ENCODE measurements at regions not wholly inside any gene's neighbourhood (a gene's known extent, or its start where the extent isn't known, plus 50 kb on each side); places are given as distances from the start of the nearest gene placed in this dataset.

DNA sequence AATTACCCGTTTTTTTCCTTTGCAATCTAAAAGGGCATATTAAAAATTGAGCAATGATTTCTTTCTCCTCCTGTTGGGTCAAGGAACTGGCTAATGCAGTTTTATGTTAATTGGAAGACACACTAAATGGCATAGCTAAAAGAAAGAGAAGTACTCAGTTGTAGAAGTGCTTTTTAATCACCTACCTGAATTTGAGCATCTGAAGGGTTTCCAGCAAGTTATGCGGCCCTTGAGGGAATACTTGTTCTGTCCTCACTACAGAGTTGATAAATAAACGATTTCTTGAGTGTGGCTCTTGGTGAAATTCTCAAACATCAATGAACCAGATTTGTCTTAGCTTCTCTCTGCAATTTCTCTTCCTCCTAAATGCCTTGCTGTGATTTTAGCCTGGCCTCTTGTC lies 184.1 kb upstream of the RPH3A start:
- H3K9me3 ChIP-seq, result no peaks in the 10 kb centered on the region
- WGBS, 2 donors, result 40 to 43% methylated on average over 3 of the region's 3 CpGs
- H3K4me3 ChIP-seq, result no peak overlapping the region
- ATAC-seq (no peak), DNase-seq (no peak)
- H3K27ac ChIP-seq, result no peak overlapping the region
- H3K27me3 ChIP-seq, result no peaks in the 10 kb centered on the region
- intact Hi-C loops (cut with DNase I), result no loop called here
- H3K36me3 ChIP-seq (replicated peaks in 1 of 2; ENCODE audit: insufficient read depth in 1 of 2, low read depth in 2 of 2), result no peaks in the 10 kb centered on the region
- H3K4me1 ChIP-seq, result no peaks in the 10 kb centered on the region
- TF ChIP-seq POLR2A (IDR thresholded peaks at IDR 0.05), result no peak
- TF ChIP-seq, protein P1, sequence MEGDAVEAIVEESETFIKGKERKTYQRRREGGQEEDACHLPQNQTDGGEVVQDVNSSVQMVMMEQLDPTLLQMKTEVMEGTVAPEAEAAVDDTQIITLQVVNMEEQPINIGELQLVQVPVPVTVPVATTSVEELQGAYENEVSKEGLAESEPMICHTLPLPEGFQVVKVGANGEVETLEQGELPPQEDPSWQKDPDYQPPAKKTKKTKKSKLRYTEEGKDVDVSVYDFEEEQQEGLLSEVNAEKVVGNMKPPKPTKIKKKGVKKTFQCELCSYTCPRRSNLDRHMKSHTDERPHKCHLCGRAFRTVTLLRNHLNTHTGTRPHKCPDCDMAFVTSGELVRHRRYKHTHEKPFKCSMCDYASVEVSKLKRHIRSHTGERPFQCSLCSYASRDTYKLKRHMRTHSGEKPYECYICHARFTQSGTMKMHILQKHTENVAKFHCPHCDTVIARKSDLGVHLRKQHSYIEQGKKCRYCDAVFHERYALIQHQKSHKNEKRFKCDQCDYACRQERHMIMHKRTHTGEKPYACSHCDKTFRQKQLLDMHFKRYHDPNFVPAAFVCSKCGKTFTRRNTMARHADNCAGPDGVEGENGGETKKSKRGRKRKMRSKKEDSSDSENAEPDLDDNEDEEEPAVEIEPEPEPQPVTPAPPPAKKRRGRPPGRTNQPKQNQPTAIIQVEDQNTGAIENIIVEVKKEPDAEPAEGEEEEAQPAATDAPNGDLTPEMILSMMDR (IDR thresholded peaks at IDR 0.05), result no peak

DNA sequence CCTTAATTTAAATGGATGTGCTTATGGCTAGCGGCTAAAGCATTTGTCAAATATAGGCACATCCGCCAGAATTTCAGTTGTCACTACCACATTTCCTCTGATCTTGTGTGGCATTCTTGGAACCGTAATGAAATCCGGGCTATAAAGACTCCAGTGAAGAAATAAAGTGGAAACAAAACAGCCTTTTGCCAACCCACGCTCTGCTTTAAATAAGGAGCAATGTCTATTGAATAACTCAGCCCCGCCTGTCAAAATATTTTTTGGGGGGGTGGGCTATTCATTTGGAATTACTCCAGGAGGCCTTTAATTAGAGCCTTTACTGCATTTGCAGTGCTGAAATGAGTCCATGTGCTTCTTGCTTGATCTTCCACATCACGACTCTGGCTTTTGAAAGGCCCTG lies 179.6 kb upstream of the RPH3A start:
- TF ChIP-seq, protein P1 (IDR thresholded peaks at IDR 0.05), result no peak
- TF ChIP-seq POLR2A (IDR thresholded peaks at IDR 0.05), result no peak
- Histone ChIP-seq H3K36me3 (replicated peaks in 1 of 2; ENCODE audit: insufficient read depth in 1 of 2, low read depth in 2 of 2) (no peaks in the 10 kb centered on the region), H3K4me3 (no peak overlapping the region), H3K27ac (no peak overlapping the region), H3K4me1 (no peaks in the 10 kb centered on the region), H3K9me3 (no peaks in the 10 kb centered on the region), H3K27me3 (no peaks in the 10 kb centered on the region)
- DNase-seq (no peak), ATAC-seq (no peak)
- WGBS, 2 donors, result 75 to 77% methylated on average over 7 of the region's 7 CpGs
- intact Hi-C loops (cut with DNase I), result no loop called here

DNA sequence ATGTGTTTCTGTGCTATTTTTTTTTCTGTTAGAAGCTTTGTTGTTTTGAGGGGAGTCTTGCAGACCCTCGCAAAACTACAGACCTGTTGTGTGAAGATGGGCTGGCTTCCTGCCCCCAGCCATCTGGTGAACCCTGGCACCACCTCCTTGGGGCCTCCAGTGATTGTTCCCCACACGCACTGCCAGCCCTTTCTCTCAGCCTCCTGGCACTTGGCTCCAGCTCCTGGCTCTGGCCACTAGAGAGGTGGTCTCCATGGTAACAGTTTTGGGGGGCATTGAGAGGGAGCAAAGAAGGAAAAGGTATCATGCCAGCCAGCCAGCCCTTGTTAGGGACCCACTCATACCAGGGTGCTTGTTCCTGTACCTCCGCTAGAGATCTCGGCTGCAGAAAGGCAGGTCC lies 176.4 kb upstream of the RPH3A start:
- DNase-seq (no peak), ATAC-seq (no peak)
- TF ChIP-seq POLR2A (IDR thresholded peaks at IDR 0.05), result no peak
- TF ChIP-seq, protein P1 (IDR thresholded peaks at IDR 0.05), result no peak
- no peak overlapping the region for H3K4me3 ChIP-seq
- no peak overlapping the region for H3K27ac ChIP-seq
- no peaks in the 10 kb centered on the region for H3K9me3 ChIP-seq
- H3K36me3 ChIP-seq (replicated peaks in 1 of 2; ENCODE audit: insufficient read depth in 1 of 2, low read depth in 2 of 2), result no peaks in the 10 kb centered on the region
- no peaks in the 10 kb centered on the region for H3K27me3 ChIP-seq
- H3K4me1 ChIP-seq, result no peaks in the 10 kb centered on the region
- intact Hi-C loops (cut with DNase I), result no loop called here
- 51 to 55% methylated on average over 4 of the region's 4 CpGs for WGBS, 2 donors

DNA sequence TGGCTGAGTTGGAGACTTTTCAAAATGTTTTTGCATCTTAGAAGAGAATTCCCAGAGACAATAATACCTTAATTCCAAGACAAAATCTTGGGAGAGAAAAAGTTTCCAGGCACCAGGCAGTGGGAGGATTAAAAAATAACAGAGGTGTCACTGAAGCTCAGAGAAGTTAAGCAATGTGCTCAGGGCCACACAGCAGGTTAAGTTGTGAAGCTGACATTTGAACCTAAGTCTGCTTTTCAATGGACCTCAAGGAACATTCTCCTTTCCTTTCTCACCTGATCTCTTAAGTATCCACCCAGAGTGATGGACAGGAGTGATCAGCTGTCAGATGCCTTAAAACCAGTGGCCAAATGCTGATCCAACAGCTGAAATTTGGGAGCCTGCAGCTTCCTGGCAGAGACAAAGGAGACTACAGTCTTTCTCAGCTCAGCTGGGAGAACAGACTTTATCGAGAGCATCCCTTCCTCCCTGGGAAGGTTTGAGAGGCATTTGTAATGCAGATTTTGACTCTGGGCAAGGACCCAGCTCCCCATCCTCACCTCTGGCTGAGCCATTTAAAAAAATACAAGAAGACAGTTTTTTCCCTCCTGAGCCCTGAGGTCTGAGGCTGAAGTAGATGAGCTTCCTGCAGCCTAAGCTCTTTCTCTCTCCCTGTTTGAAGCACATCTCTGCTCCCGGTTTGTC lies 174.9 kb upstream of the RPH3A start:
- intact Hi-C loops (cut with DNase I), result no loop called here
- H3K4me3 ChIP-seq, result no peak overlapping the region
- WGBS, 2 donors, result 0% methylated on average over 2 of the region's 2 CpGs
- no peaks in the 10 kb centered on the region for H3K36me3 ChIP-seq (replicated peaks in 1 of 2; ENCODE audit: insufficient read depth in 1 of 2, low read depth in 2 of 2)
- DNase-seq (no peak), ATAC-seq (no peak)
- TF ChIP-seq, protein P1 (IDR thresholded peaks at IDR 0.05), result no peak
- TF ChIP-seq POLR2A (IDR thresholded peaks at IDR 0.05), result no peak
- H3K4me1 ChIP-seq, result no peaks in the 10 kb centered on the region
- H3K27ac ChIP-seq, result no peak overlapping the region
- H3K27me3 ChIP-seq, result no peaks in the 10 kb centered on the region
- no peaks in the 10 kb centered on the region for H3K9me3 ChIP-seq

DNA sequence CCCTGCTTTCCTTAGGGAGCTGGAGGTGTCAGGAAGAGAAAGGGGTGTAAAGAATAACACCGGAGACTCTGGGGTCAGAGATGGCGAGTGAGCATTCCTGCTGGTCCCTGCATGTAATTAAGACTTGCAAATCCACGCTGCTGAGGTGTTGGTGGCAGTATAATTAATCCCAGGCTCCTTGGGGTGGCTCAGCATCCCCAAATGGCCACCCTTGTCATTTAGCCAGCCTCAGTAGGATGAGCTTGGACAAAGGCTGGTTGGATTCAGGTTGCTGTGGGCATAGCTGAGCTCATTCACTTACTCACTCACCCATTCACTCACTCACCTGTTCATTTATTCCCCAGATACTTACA lies 174.4 kb upstream of the RPH3A start:
- H3K27me3 ChIP-seq, result no peaks in the 10 kb centered on the region
- 0 to 3% methylated on average over 3 of the region's 3 CpGs for whole genome bisulfite sequencing, 2 donors

More for the DNA sequence above, 174.4 kb upstream of the RPH3A start:
- Histone ChIP-seq H3K9me3 (no peaks in the 10 kb centered on the region), H3K4me3 (no peak overlapping the region), H3K4me1 (no peaks in the 10 kb centered on the region), H3K27ac (no peak overlapping the region), H3K36me3 (replicated peaks in 1 of 2; ENCODE audit: insufficient read depth in 1 of 2, low read depth in 2 of 2) (no peaks in the 10 kb centered on the region)
- ATAC-seq, result no peak
- no peak for TF ChIP-seq POLR2A (IDR thresholded peaks at IDR 0.05)
- no peak for DNase-seq
- intact Hi-C loops (cut with DNase I), result no loop called here
